ENCODE measurements at regions not wholly inside any gene's neighbourhood (a gene's known extent, or its start where the extent isn't known, plus 50 kb on each side); places are given as distances from the start of the nearest gene placed in this dataset.

- H3K9me3 Mint-ChIP-seq (ENCODE audit: unreplicated experiment): no peaks in the 10 kb centered on the region
- no peaks in the 10 kb centered on the region for H3K36me3 Mint-ChIP-seq (ENCODE audit: insufficient read depth, unreplicated experiment)
- no peak for DNase-seq (ENCODE audit: unreplicated experiment)
- H3K4me3 Mint-ChIP-seq (ENCODE audit: unreplicated experiment): no peak overlapping the region
- ChIA-PET POLR2A (no interaction called here), CTCF (no interaction called here)
- TF ChIP-seq, protein P1, sequence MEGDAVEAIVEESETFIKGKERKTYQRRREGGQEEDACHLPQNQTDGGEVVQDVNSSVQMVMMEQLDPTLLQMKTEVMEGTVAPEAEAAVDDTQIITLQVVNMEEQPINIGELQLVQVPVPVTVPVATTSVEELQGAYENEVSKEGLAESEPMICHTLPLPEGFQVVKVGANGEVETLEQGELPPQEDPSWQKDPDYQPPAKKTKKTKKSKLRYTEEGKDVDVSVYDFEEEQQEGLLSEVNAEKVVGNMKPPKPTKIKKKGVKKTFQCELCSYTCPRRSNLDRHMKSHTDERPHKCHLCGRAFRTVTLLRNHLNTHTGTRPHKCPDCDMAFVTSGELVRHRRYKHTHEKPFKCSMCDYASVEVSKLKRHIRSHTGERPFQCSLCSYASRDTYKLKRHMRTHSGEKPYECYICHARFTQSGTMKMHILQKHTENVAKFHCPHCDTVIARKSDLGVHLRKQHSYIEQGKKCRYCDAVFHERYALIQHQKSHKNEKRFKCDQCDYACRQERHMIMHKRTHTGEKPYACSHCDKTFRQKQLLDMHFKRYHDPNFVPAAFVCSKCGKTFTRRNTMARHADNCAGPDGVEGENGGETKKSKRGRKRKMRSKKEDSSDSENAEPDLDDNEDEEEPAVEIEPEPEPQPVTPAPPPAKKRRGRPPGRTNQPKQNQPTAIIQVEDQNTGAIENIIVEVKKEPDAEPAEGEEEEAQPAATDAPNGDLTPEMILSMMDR (IDR thresholded peaks at IDR 0.05; ENCODE audit: unreplicated experiment): no peak
- no peaks in the 10 kb centered on the region for H3K4me1 Mint-ChIP-seq (ENCODE audit: insufficient read depth, unreplicated experiment)
- BruUV-seq (replicated peaks): no TSS peak
- H3K27me3 Mint-ChIP-seq (ENCODE audit: insufficient read depth, unreplicated experiment): no peaks in the 10 kb centered on the region
- intact Hi-C loops (cut with micrococcal nuclease): no loop called here
- H3K27ac Mint-ChIP-seq (ENCODE audit: low read depth, unreplicated experiment): no peak overlapping the region
Measured at GRCh38 chr18:40013001-40013609, 1941.9 kb upstream of the PIK3C3 start.

DNA sequence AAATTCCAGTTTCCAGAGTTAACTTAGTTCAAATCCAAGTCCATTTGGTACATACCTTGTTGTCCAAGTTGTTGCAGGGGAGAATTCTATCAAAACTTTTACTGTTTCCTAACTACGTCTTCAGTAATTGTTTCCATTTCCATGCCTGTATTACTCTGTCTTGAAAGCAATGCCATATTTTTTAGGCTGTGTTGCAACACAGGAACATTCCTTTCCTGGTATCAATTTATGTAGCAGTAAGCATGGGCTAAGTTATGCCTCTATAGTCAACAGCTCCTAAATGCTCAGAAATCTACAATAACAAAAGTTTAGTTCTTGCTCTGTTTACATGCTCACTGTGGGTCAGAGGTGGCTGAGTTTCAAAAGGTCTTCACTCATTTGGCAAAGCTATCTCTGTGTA lies 1943.8 kb upstream of the PIK3C3 start:
- intact Hi-C loops (cut with micrococcal nuclease): no loop called here
- POLR2A ChIA-PET: interaction anchor here (0.7 kb wide), 1 partner anchor 47 kb away, joined by 3 read pairs; no protein-coding TSS in a partner anchor
- H3K4me1 Mint-ChIP-seq (ENCODE audit: insufficient read depth, unreplicated experiment): no peaks in the 10 kb centered on the region
- CTCF ChIA-PET: interaction anchor here (0.6 kb wide), 2 partner anchors 12 to 20 kb away, joined by 3 to 4 read pairs; no protein-coding TSS in a partner anchor
- H3K4me3 Mint-ChIP-seq (ENCODE audit: unreplicated experiment): no peak overlapping the region
- H3K27ac Mint-ChIP-seq (ENCODE audit: low read depth, unreplicated experiment): no peak overlapping the region
- TF ChIP-seq, protein P1 (IDR thresholded peaks at IDR 0.05; ENCODE audit: unreplicated experiment): no peak
- no peaks in the 10 kb centered on the region for H3K36me3 Mint-ChIP-seq (ENCODE audit: insufficient read depth, unreplicated experiment)
- H3K9me3 Mint-ChIP-seq (ENCODE audit: unreplicated experiment): no peaks in the 10 kb centered on the region
- DNase-seq (ENCODE audit: unreplicated experiment): no peak
- BruUV-seq (replicated peaks): no TSS peak
- H3K27me3 Mint-ChIP-seq (ENCODE audit: insufficient read depth, unreplicated experiment): no peaks in the 10 kb centered on the region

- no TSS peak for BruUV-seq (replicated peaks)
- CTCF ChIA-PET: interaction anchor here (0.5 to 1.4 kb wide), 3 partner anchors 14 to 395 kb away, joined by 3 to 5 read pairs (median 4); no protein-coding TSS in a partner anchor
- Mint-ChIP-seq H3K4me3 (ENCODE audit: unreplicated experiment) (no peak overlapping the region), H3K27me3 (ENCODE audit: insufficient read depth, unreplicated experiment) (no peaks in the 10 kb centered on the region), H3K4me1 (ENCODE audit: insufficient read depth, unreplicated experiment) (no peaks in the 10 kb centered on the region), H3K9me3 (ENCODE audit: unreplicated experiment) (no peaks in the 10 kb centered on the region), H3K27ac (ENCODE audit: low read depth, unreplicated experiment) (no peak overlapping the region), H3K36me3 (ENCODE audit: insufficient read depth, unreplicated experiment) (no peaks in the 10 kb centered on the region)
- TF ChIP-seq, protein P1 (IDR thresholded peaks at IDR 0.05; ENCODE audit: unreplicated experiment): no peak
- peak; percentile 28 for DNase-seq (ENCODE audit: unreplicated experiment)
- POLR2A ChIA-PET: no interaction called here
- intact Hi-C loops (cut with micrococcal nuclease): no loop called here
Measured at GRCh38 chr18:40006634-40007033, 1948.4 kb upstream of the PIK3C3 start.

DNA sequence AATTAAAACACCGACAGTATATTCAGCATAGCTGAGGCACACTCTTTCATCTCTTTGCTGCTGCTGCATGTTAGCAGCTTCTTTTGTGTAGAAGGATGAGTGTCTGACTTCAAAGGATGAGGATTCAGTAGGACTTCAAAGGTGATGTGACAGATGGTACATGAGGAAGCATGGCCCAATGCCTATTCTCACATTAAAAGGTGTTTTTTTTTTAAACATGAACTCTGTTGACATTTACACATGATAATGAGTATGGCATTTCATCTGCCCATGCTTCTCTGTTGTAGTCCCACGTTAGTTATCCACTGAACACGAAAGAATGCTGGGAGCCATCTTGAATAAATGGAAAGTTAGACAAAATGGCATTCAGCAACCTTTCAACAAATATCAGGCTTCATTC lies 1950.8 kb upstream of the PIK3C3 start:
- Mint-ChIP-seq H3K9me3 (ENCODE audit: unreplicated experiment) (no peaks in the 10 kb centered on the region), H3K4me1 (ENCODE audit: insufficient read depth, unreplicated experiment) (no peaks in the 10 kb centered on the region), H3K27me3 (ENCODE audit: insufficient read depth, unreplicated experiment) (no peaks in the 10 kb centered on the region), H3K4me3 (ENCODE audit: unreplicated experiment) (no peak overlapping the region), H3K36me3 (ENCODE audit: insufficient read depth, unreplicated experiment) (no peaks in the 10 kb centered on the region), H3K27ac (ENCODE audit: low read depth, unreplicated experiment) (no peak overlapping the region)
- TF ChIP-seq, protein P1 (IDR thresholded peaks at IDR 0.05; ENCODE audit: unreplicated experiment): no peak
- DNase-seq (ENCODE audit: unreplicated experiment): no peak
- ChIA-PET CTCF (no interaction called here), POLR2A (no interaction called here)
- intact Hi-C loops (cut with micrococcal nuclease): no loop called here
- no TSS peak for BruUV-seq (replicated peaks)

Data from MCF 10A (cell line).